GM12874 (cell line): ENCODE measurements at regions not wholly inside any gene's neighbourhood (a gene's known extent, or its start where the extent isn't known, plus 50 kb on each side); places are given as distances from the start of the nearest gene placed in this dataset.

Source experiments
- CTCF ChIP-seq: IDR thresholded peaks from 2 replicates; pipeline ENCODE4 v1.5.1; 2011; ENCODE audit warnings: low read depth, mild to moderate bottlenecking, control low read depth, low read length, moderate library complexity; ENCODE audit not compliant: insufficient read depth

GRCh38 chr1:195026792-195027191 is 1581.4 kb downstream of the KCNT2 start:
- no peak for TF ChIP-seq CTCF

GRCh38 chr1:195019385-195019784 is 1588.9 kb downstream of the KCNT2 start:
- TF ChIP-seq CTCF, result no peak

GRCh38 chr1:195012995-195013394 is 1595.2 kb downstream of the KCNT2 start:
- no peak for TF ChIP-seq CTCF

- TF ChIP-seq CTCF, result no peak
Observed at GRCh38 chr1:195005338-195005737, 1602.9 kb downstream of the KCNT2 start.

GRCh38 chr1:194990483-194990882 is 1617.8 kb downstream of the KCNT2 start:
- TF ChIP-seq CTCF, result no peak

- TF ChIP-seq CTCF, result no peak
Observed at GRCh38 chr1:194975913-194976312, 1632.3 kb downstream of the KCNT2 start.

- TF ChIP-seq CTCF, result no peak
Observed at GRCh38 chr1:194968916-194969315, 1639.3 kb downstream of the KCNT2 start.

- no peak for TF ChIP-seq CTCF
Observed at GRCh38 chr1:194959795-194960194, 1648.4 kb downstream of the KCNT2 start.
